ENCODE measurements at regions not wholly inside any gene's neighbourhood (a gene's known extent, or its start where the extent isn't known, plus 50 kb on each side); places are given as distances from the start of the nearest gene placed in this dataset.

GRCh38 chr1:91575909-91576519, 75.4 kb downstream of the CDC7 start:
- no peak for DNase-seq

- DNase-seq, result no peak
Measured at GRCh38 chr1:91578320-91579109, 77.9 kb downstream of the CDC7 start.

GRCh38 chr1:91579658-91580228, 79.1 kb downstream of the CDC7 start:
- no peak for DNase-seq

DNA sequence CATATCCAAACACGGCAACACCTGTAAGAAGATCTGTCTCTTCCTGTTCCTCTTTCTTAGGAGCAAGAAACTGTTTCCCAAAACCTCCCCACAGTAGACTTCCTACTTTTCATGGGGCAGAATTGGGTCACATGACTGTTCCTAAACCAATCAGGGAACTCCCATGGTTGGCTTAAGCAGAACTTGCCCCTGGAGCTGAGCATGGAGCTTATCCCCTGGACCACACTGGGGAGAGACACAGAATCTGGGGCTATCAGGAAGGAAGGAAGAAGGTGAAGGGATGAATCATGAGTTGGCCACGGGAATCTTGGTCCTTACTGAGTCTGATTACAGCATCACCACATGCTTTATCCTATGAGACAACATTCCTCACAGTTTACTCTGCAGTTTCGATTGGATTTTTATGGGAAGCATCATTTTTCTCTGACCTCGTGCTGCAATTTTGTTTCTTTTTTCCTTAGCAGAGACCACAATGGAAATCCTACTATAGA, 81.8 kb downstream of the CDC7 start:
- no peak for DNase-seq

DNA sequence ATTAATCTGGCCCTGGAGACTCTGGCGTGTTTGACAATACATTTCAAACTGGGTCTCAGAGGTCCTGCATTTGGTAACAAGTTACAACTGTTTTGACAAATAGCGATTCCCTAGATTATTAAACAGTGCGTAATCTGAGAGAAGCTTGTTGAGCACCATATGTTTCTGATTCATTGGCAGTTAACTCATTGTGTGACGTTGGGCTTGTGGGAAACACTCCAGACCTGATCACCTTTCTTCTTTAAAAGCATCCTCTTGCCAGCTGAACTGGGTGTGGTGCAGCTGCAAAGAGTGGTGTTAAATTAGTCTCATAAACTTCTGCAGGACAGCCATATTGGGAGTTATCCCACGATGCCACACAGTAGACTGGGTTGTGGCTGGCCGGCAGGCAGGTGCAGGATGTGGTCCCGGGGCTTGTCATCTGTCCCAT, 82.7 kb downstream of the CDC7 start:
- no peak for DNase-seq

DNA sequence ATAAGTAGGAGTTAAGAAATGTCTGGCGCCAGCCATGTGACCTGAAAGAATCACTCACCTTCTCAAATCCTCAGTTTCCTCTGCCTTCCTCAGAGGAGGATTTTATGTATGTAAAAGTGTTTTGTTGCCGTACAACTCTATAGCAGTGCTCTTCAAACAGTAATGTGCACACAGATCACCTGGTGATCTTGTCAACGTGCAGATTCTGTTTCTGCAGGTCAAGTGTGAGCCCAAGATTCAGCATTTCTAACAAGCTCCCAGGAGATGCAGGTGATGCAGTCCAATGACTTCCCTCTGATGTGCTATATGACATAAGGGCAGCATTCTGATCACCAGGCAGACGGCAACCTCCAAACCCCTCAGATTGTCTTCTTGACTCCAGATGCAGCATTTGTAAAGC, 83.7 kb downstream of the CDC7 start:
- DNase-seq, result no peak

- DNase-seq, result no peak
Measured at GRCh38 chr1:91584878-91585277, 84.2 kb downstream of the CDC7 start.

GRCh38 chr1:91585502-91585901, 84.9 kb downstream of the CDC7 start:
- no peak for DNase-seq

DNA sequence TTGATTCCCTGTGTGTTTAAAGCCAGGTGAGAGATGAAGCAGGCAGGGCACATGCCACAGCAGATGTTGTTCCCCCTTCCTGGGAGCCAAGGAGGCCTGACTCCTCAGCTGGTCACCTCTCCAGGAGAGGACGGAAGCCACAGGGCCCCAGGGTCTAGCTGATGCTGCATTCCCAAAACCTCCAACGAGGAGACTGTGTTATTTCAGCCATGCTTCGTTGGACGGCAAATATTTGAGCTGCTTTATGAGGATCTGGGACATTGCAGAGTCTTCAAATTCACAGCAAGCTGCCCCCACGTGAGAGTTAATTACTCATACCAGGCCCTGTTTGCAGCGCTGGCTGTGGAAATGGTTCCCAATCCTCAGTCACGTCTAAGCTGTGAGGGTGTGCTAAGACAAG, 85.3 kb downstream of the CDC7 start:
- no peak for DNase-seq

DNA sequence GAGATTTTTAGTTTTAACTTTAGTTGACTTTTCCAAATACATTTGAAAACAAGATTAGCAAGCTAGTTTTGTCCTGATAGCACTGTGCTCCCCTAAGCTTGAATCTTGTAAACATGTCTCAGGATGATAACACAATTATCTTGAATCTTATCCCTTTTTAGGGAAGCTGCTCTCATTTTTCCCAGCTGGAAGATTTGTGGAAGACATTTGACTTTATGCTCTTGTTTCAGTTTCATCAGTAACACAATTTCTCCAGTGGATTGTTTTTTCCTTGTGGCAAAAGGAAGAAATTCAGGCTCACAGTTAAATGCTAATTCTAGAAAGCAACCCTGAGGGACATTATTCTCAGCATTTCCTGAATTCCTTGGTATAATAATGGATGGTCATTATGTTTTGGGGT, 88.8 kb downstream of the CDC7 start:
- no peak for DNase-seq

DNA sequence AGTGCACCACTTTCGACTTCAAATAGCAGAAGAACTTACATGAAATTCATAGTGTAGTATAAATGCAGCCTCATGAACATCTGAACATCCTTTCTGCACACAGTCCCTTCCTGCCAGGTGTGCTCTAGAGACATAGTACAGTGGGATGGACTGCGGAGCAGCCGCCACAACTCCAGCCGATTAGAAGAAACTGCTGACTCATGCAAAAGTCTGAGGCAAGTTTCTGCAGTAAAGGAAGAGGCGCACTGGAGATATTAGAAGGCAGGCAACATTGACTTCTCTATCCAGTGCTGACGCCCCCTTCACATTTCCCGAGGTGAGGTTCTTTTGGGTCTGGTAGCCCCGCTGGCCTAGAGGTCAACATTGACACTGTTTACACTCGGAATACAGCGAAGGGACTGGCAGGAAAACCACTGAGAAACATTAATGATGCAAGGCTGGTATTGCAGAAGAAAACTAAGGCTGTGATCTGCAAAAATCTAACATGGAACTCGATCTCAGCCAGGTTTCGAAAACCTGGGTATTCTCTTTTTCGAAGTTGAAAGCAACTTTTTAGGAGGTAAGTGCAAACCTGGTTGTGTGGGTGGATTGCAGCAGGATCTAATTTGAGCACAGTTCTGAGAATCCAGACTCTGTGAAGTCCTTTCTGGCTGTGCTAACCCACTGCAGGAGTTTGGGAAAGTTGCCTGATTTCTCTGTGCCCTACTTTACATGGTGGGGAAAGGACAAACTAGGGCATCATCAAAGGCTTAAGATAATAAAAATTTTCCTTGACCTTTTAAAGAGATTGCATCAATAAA, 90.7 kb downstream of the CDC7 start:
- DNase-seq, result peak in 1 of 2 donors; percentile 4

- no peak for DNase-seq
Measured at GRCh38 chr1:91592716-91593477, 92.2 kb downstream of the CDC7 start.

DNA sequence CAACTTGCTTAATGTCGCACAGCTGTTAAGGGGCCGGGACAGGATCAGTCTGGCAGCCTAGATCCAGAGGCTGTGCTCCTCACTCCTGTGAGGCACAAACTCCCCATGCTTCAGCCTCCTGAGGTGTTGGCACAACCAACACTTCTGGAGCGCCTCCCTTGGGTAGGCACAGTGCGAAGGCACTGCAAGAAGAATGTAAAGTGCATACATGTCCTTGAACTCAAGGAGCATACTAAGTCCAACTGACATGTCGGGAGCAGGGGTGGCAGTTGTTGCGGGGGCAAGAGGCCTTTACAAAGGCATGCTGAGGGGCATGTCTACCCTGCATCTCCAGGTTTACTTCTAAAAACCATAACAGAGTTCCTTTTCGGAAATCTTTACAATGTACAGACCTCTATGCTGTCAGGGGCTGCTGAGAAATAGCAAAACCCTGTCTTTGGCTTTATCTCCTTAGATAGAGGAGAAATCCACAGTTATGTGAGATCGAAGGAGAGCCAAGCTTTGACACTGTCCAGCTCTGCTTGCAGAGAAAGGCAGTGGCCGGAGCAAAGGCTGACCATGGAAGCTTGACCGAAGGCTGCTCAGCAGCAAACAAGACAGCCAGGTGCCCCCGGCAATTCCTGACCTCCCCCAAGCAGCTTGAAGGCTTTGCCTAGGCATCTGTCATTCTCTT, 93.9 kb downstream of the CDC7 start:
- DNase-seq, result no peak

DNA sequence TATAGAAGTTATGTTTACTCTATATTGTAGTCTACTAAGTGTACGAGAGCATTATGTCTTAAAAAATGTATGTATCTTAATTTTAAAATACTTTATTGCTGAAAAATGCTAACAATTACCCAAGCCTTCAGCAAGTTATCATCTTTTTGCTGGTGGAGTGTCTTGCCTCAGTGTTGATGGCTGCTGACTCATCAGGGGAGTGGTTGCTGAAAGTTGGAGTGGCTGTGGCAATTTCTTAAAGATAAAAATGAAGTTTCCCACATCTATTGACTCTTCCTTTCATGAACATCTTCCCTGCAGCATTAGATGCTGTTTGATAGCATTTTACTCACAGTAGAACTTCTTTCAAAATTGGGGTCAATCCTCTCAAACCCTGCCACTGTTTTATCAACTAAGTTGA, 95.8 kb downstream of the CDC7 start:
- no peak for DNase-seq

GRCh38 chr1:91597215-91597614, 96.6 kb downstream of the CDC7 start:
- no peak for DNase-seq

DNA sequence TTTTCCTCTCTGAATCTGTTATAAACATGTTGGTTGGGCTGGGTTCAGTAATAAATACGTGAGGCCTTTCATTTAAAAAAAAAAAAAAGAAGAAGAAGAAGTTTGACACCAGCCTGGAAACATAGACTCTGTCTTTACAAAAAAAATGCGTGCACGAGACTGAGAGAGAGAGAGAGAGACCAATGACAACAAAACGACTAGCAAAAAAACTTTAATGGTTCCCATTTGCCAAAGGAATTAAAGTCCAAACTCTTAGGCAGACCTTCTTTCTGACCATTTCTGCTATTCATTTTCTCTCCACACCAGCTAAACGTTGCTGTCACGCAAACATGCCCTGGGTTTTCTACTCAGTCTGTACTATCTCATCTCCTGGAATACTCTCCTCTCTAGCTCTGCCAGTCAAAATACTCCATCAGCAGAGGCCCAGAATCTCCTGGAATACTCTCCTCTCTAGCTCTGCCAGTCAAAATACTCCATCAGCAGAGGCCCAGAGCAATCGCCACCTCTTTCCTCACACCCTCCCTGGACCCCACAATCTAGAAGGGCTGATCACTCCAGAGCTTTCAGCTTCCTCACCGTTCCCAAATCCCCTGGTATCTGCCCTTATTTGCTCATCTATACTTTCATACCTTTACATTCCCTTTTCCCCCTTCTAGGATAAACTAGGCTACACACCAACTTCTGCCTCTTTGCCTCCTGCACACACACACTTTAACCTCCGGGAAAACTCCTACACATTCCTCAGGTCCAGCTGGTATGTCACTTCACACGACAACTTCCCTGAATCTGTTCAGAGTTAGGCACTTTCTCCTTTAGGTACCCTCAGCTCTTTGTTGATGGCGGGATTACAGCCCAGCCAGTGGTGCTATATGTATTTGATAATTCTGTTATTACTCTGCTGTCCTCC, 100.0 kb downstream of the CDC7 start:
- no peak for DNase-seq

DNA sequence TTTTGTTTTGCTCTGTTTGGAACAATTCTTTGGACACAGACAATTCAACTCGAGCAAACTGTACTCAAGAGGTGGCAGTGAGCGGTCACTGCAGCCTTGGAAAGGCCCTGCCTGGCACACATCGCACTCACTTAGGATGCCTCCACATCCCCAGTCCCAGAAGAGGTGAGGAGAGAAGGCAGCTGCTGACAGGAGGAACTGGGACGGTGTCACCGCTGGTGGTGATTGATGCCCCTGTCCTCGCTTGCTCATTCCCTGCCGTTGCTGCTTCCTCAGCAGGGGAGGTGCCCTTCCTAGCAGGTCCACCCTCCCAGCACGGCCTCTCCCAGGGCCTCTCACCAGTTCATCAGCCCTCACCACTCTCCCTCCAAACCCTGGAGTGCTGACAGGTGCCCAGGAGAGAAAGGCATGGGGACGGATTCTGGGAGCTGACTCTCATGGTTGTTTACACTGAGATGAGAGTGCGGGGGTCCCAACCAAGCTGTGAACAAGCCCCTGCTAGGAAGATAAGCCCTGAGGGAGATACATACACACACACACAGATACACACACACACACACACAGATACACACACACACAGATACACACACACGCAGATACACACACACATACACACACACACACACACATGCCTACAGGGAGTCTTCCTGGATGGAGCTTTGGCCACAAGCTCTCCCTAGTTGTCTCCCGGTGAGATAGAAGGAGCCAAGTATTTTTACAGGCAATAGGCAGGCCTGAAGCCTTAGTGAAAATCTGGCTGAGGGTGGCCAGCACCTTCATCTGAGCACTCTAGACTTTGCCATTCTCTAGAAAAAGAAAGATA, 101.1 kb downstream of the CDC7 start:
- DNase-seq, result no peak

DNA sequence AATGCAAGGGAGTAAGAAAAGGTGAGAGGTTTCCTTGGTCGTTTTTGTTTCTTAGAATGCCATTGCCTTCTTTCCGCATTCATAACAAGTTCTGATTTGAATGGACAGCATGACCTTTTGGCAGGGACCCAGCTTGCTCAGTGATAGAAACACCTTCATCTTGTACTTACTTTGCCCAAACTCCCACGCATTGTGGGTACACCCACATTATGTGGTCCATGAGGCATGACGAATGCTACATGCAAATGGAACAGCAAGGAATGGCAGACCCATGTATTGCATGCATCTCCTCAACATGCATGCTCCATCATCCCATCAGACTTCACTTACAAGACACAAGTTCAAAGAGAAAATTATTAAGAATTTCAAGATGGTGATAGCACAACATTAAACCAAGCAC, 102.8 kb downstream of the CDC7 start:
- no peak for DNase-seq

GRCh38 chr1:91604632-91605031, 104.0 kb downstream of the CDC7 start:
- no peak for DNase-seq

DNA sequence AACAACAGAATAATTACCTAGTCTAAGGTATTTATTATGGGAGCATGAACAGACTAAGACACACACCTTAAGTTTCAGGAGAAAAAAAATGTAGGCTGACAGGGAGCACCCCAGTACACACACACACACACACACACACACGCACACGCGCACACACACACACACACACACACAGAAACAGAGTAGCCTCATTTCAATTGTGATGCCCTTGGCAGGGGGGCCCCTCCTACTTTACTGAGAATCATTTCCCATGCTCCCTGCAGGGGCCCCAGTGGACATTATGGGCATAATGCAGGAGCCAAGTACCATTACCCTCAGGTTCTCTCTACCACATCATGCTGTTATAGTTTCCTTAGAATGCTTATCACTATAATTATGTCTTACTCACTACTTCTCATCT, 104.9 kb downstream of the CDC7 start:
- no peak for DNase-seq
